Kasumi-1 (cell line): ENCODE measurements at regions not wholly inside any gene's neighbourhood (a gene's known extent, or its start where the extent isn't known, plus 50 kb on each side); places are given as distances from the start of the nearest gene placed in this dataset.

ENCODE experiments used
- DNase-seq, 2 experiments: peaks; one replicate each; lab custom pipeline; 2025; lab: John Stamatoyannopoulos, UW

DNA sequence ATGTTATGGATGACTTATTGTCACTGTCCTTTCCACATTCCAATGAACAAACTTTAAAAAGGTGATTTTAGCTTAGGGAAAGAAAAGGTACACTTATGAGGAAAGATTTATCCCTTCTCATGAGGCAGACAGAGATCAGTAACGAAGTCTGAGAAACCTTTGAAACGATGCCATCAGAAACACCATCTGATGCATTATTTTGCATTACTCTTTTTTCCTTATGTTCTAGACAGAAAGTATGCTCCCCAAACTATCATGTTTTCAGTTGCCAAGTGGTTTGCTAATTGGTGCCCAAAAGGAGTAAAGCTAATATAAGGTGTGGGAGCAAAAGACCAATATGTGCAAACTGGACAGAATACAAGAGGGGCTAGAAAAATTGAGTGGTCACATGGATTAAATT is 397.7 kb upstream of the RIOK2 start:
- DNase-seq = no peak

DNA sequence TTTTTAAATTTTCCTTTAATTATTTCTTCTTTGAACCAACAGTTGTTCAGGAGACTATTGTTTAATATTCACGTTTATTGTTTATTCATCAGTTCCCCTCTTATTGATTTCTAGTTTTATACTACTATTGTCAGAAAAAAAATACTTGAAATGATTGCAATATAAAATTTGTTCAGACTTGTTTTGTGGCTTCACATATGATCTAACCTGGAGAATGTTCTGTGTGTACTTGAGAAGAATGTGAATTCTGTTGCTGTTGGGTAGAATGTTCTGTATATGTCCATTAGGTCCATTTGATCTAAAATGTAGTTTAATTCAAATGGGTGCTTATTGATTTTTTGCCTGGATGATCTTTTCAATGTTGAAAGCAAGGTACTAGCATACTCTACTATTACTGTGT is 408.7 kb upstream of the RIOK2 start:
- no peak for DNase-seq

DNA sequence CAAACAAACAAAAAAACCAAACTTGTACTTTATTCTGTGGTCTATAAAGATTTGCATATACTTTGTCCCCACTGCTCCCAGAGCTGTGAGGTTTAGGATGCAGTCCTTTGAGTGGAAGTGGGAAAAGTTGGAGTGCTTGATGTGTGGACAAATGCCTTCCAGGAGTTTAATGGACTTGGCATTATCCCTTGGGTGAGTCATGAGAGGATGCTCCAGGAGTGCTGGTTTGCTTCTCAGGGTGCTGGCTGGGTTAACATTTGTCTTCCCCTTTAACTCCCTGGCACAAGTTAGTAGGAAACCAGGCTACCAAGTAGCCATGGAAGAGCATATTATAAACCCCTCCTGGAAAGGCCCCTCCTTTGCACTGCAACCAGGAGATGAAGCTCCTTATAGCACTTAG is 417.4 kb upstream of the RIOK2 start:
- DNase-seq = no peak

DNA sequence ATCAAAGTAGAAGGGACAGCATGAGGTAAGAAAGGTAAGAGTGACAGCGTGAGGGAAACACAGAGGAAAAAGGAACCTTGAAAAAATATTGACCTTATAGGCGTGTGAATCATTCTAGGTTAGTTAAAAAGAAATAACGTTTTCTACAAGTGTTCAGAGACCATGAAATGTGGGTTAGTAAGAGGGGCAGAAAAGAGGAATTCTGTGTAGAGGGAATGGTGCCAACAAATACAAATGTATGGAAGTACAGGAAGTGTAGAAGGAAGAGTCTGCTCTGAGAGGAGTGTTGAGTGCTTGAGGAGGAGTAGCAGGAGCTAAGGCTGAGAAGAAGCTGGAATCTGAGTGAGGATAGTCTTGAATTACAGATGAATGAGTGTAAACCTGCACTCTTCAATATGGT is 418.6 kb upstream of the RIOK2 start:
- DNase-seq = no peak

DNA sequence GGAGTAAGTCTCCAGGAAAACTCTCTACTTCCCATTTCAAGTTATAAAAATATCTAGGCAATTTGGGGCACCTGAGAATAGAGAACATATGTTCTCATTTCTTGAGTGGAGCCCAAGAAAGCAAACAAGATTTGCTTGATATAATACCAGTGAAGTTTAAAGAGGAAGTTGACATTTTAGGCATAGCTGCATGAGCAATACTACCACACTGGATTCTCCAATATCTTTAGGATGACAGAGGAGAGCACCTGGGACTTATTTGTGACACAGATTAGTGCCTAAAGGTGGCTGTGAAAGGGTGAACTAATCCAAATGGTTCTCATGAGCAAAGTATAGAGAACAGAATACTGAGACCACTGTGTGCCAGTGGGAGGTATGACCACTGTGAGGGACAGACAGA is 423.5 kb upstream of the RIOK2 start:
- DNase-seq = no peak

DNA sequence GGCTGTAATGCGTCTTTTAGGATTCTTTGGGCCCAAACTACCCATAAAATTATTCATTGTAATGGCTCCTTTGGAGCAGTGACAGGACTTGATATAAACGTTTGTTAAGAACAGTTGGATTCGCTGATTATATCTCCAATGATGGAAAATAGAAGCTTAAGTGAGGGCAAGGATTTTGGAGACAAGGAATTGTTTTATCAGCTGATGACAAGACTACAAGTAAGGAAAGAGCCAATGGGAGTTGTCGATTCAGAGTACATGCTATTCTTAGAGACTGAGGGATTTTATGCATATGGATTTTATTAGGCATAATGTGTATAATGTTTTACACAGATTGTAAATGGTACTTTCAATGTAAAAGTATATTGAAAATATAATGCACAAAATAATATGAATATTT is 425.5 kb upstream of the RIOK2 start:
- DNase-seq = no peak

DNA sequence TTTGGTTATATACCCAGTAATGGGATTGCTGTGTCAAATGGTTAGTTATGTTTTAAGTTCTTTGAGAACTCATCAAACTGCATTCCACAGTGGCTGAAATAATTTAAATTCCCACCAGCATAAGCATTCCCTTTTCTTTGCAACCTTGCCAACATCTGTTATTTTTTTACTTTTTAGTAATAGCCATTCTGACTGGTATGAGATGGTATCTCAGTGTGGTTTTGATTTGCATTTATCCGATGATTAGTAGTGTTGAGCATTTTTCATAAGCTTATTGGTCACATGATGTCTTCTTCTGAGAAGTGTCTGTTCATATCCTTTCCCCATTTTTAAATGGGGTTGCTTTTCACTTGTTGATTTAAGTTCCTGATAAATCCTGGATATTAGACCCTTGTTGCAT is 435.7 kb upstream of the RIOK2 start:
- DNase-seq = no peak

DNA sequence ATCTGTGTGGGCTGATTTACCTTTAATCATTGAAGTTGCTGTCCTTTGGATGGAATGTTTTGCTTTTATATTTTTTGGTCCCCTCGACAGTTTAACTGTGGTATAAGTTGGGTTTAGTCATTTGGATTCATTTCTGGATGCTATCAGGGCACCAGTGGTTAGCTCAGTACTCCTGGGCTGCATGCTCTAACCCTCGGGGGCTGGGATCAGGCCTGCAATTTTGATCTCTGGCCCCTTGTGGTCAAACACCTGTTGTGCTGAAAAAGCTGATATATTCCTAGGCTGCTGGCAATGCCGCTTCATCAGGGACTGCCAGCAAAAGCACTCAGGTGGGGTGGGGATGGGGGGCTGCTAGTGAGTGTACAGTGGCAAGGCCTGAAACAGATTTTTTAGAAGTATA is 440.4 kb upstream of the RIOK2 start:
- DNase-seq = no peak

DNA sequence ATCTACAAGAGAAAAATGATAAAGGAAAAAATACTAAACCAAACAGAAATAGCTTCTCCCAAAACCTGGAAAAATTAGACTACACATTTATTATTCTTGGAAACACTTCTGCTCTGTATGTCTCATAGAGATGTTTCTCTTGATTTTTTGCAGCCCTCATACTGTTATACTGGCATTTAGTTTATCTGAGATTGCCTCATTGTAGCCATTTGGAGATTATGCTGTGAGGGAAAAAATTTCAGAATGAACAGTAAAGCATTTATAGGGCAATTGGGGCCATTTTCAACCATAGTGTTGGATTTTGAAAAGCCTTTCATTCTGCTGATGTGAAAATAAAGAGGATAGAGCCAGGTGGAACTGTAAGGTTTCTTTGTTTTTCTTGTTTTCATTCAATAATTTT is 441.8 kb upstream of the RIOK2 start:
- DNase-seq = no peak

DNA sequence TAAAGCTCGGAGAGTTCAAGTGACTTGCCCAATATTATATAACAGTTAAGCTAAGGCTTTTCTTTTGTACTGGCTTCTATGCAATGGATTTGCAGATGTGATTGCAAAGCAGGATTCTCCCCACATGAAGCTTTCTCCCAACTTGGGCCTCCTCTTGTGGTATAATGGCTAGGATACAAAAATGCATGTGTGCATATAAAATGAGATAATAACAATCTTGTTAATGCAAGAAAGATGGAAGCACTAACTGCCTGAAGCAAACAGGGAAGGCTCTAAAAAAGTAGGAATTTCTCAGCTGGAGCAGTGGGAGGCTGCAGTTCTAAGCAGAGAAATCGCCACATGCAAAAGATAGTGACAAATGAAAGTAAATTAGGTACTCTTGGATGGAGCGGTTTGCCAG is 444.2 kb upstream of the RIOK2 start:
- no peak for DNase-seq

DNA sequence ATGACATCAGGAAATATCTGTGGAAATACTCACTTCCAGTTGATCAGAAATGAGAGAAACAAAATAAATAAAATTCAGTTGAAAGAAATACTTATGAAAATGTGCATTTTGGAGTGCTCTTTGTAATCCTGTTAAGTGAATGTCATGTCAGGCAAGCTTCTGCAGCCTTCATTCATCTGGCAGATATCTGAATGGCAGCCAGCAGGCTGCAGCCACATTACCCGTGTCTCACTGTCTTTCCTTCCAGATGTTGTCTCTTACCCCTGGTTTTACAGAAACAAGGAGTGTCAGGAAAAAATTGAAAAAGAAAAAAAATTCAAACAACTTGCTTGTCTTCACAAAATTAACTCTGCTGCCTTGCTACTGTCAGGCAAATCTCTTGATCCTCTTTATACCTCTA is 445.0 kb upstream of the RIOK2 start:
- no peak for DNase-seq

DNA sequence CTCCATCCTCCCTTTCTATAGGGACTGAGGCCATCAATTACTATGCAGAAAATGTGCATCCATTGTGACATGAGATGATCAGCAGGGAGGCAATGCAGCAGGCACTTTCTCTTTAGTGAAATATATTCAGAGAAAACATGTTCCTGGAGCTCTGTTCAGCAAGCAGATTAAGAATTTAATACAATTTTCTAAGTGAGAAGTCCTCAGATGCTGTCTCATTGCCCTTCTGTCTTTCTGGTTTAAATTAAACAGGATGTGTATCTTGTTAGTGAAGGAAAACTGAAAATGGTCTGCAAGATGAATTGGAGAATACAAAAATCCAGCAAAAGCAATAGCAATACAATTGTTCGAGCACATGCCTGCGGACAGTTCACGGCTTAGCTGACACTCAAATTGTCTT is 445.8 kb upstream of the RIOK2 start:
- DNase-seq = no peak

DNA sequence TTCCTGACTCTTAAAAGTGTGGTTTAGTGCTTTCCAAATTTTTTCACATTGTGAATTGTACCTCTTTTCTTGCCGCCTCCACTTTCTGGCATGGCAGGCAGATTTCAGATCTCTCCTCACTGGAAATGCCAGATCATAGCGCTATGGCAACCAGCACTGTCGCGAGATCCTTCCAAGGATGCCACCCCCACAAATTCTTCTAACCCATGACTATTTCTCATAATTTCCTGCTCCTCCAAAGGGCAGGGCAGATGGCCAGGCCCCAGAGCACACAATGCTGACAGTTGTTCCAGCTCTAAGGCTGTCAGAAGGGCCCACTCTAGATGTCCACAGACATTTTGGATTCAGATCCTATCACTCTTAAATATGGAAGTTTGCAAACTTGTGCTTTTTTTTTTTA is 446.2 kb upstream of the RIOK2 start:
- DNase-seq = no peak

DNA sequence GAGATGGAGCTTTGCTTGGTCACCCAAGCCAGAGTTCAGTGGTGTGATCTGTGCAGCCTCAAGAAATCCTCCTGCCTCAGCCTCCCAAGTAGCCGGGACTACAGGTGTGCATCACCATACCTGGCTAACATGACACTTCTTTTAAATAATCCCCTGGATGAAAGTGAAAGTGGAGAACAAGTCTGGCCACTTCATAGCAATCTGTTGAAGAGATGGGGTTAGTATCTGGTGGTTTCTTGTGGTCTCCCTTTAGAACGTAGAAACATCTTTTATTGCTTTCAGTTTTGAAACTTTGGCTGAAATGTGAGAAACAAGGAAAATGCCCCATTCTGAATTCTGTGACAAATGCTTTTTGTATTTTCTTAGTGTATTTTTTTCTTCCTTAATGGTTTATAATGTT is 452.5 kb upstream of the RIOK2 start:
- DNase-seq = no peak

DNA sequence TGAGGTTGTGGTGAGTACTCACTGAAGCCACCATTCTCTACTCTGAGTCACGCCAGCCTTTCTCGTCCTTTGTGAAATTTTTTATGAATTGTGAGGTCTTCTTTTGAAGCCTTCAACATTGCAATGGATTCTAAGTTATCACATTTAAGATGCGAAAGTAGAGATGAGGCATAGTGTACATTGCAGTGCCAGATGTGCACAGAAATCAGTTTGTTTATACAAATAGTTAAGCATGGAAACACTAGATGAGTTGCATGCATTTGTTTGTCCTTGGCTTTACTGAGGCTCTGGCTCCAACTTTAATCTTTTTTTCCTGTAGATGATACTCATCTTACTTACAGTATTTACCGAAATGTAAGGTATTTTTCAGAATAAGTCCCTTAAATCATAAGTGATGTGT is 453.7 kb upstream of the RIOK2 start:
- DNase-seq = no peak

DNA sequence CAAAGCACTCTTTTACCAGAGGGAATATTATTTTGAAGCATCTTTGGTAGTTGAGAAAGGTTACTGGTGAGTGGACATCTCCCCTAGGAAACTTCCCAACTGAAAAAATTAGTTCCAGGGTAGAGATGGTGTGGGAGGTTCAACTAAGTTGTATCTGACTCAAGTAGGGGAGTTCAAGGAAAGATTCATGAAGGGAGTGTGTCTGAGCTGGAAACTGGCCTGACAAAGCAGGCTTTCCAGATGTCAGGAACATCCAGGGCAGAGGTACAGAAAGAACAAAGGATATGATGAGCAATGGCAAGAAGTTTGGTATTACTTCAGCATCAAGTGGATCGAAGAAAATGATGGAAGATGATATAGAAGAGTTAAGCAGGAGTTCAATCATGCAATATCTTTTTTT is 458.0 kb upstream of the RIOK2 start:
- DNase-seq = no peak

DNA sequence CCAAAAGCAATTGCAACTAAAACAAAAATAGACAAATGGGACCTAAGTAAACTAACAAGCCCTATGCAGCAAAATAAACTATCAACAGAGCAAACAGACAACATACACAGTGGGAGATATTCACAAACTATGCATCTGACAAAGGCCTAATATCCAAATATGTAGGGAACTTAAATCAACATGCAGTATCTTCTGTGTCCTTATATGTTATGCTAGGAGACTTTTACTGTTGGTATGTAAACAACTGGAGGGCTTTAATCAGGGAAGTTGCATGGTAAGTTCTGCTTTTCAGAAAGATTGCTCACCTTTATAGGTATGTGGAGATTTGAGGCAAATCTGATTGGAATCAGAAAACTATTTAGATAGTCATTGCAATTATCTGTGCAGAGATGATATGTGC is 461.2 kb upstream of the RIOK2 start:
- DNase-seq = no peak

DNA sequence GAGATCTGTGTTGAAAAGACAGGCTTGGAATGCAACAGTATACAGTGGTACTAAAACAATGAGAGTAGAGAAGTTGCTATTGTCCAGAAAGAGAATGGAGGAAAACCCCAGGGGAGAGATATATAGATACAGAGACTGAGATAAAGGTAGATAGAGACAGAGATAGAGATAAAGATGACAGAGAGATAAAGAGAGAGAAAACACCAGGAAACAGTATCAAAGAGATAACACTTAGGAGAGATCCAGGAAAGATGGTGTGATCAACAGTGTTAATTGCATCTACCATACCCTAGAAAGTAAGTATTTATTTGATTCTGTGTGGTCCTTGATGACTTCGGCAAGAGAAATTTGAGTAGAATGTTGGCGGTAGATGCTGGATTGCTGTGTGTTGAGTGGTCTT is 461.8 kb upstream of the RIOK2 start:
- no peak for DNase-seq

DNA sequence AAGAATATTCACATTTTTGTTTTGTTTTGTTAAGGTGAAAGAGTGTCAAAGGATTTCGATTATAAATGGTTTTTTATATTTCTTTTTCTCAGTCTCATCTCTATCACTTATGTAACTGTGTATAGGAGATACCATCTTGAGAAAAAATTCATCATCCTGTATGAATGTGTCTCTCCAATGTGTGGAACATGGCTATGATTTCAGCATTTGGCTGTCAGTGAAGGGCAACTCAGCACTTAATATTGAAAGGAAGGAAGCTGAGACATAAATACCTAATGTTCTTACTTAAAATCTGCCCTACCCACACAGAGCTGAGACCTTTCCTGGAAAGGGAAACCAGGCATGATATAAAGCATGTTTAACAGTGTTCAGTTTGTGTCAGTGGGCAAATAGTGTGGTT is 474.2 kb upstream of the RIOK2 start:
- no peak for DNase-seq

DNA sequence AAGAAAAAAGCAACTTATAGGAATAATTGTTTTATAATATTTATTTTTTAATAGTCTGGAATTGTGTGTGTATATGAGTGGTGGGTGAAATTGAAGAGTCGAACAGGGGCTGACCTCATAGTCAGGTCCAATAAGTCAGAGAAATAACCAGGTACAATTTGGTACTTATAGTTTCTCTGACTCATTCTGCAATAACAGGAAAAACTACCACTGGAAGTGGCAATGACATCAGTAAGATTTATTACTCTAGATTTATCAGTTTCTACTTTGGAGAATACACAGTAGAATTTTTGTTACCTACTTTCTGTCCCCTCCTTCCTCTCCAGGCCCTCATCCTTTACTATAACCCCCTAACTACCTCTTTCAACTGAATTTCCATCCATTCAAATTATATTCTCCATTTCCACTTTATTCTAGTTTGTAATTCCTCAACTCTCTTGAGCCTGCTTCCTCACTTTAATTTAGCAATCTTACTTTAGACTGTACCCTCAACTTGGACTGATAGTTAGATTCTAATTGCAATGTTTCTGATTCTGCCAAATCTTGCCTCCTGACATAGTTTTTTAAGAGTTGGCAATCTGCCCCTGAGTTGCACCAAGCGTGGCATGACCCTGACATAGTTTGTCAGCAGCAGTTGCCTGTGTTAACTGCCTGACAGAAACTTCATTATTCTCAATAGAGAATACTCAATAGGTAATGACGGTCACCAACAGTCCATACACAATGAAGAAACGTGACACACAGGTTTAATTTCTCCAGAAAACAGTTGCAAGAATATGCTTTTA is 475.3 kb upstream of the RIOK2 start:
- DNase-seq = no peak

DNA sequence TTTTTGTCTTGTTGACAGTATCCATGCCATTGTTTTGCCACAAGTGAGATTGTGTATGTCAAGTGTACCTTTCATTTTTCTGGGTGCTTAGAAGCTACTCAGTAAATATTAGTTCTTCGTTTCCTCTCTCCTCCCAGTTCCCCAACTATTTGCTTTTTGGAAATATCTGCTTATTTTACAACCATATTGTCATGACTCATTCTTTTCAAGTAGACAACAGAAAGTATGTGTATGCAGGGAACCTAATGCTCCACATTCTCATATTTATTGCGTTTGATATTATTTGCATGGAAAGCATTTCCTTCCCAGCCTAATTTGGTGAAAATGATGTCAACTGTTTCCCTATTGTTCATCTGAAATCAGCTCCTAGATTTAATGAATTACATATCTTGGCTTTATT is 483.7 kb upstream of the RIOK2 start:
- no peak for DNase-seq

DNA sequence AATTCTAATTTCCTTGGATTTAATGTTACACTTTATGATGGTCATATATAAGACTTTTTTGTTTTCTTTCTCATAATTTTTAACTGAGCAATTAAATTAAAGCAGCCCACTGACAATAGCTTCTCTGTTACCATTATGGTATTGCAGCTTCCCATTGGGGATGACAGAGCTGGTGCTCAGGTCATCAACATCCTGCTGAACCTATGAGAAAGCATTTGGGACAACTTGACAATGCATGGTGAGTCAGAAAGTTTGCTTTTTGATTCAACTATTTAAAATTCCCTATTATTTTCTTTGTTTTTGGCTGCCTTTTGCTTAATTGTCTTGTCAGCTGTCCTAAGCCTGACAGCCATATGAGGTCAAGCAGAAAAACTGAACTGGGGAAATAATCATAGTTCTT is 487.4 kb upstream of the RIOK2 start:
- no peak for DNase-seq

DNA sequence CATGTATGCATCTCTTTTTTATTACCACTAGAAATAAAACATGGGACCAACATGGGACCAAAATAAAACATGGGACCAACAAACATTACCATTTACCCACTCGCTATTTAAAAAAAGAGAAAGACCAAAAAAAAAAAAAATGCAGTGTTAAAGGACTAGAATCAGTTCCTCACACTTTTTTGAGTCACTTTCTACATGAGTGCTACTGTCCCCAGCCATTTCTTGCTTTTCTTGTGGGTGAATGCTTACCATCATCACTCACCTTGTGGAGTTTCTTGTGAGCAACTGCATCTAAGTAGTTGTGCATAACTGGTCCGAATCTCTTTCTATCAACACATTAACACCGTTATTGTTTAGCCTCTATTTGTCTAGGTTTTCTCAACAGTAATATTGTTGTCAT is 493.6 kb upstream of the RIOK2 start:
- DNase-seq = no peak

DNA sequence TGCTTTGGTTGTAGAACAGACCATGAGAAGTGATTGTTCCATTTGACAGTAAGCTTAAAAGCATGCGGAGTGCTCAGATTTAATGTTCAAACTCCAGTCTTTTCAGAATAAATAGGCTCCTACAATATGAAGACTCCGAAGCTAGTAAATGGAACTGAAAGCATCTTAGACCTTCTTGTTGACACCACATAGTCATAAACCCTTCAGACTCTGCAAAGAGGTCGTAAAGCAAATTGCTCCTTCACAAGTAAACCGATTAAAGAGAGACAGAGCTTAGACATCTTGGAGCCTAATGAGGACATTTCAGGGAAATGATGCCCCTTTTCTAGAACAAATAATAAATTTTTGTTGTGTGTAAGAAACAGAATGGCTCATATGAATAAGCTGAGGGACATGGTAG is 511.0 kb upstream of the RIOK2 start:
- DNase-seq = no peak

DNA sequence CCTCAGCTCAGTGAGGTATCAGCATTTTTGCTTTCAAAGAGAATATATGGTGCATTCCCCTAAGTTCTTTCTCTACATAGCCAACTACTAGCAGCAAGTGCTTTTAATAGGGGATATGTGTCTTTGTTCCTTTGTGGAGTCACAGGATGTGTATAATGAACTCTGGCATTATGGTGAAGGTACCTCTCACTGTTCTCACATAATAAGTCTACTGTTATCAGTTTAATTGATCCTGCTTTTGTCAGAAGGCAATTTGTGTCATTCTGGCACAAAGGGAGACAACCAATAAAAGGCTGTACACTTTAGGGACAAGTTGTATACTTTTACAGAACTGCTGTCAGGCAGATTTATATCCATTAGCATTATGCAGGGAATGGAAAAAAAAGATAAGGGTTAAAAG is 531.4 kb upstream of the RIOK2 start:
- DNase-seq = no peak
